Erythroblast (primary cell): ENCODE measurements at regions not wholly inside any gene's neighbourhood (a gene's known extent, or its start where the extent isn't known, plus 50 kb on each side); places are given as distances from the start of the nearest gene placed in this dataset.

ENCODE experiments used
- GATA1 ChIP-seq: IDR thresholded peaks from 2 replicates; pipeline ENCODE4 v1.6.1; 2011; ENCODE audit warnings: low read depth, mild to moderate bottlenecking, control low read depth, low read length, moderate library complexity
- POLR2A ChIP-seq: IDR thresholded peaks from 2 replicates; pipeline ENCODE4 v1.6.1; 2011; ENCODE audit warnings: mild to moderate bottlenecking, low read length

DNA sequence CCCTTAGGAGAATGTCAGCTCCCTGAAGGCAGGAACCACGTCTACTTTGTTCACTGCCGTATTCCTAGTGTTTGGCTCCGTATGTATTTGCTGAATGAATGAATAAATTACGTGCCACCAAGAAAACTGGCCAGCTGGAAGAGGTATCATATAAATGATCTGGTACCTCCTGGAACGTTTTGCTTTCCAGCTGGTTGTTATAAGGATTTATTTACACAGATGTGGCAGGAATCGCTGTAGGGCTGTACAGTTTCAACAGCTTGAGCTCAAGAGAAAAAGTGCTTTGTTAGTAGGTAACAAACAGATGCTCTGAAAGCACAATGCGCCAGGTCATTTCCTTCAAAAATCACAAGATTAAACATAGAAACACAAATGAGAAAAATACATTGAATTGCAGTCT lies 108.8 kb upstream of the ATP2B2 start:
- TF ChIP-seq POLR2A = no peak
- no peak for TF ChIP-seq GATA1
